ENCODE measurements at regions not wholly inside any gene's neighbourhood (a gene's known extent, or its start where the extent isn't known, plus 50 kb on each side); places are given as distances from the start of the nearest gene placed in this dataset.

DNA sequence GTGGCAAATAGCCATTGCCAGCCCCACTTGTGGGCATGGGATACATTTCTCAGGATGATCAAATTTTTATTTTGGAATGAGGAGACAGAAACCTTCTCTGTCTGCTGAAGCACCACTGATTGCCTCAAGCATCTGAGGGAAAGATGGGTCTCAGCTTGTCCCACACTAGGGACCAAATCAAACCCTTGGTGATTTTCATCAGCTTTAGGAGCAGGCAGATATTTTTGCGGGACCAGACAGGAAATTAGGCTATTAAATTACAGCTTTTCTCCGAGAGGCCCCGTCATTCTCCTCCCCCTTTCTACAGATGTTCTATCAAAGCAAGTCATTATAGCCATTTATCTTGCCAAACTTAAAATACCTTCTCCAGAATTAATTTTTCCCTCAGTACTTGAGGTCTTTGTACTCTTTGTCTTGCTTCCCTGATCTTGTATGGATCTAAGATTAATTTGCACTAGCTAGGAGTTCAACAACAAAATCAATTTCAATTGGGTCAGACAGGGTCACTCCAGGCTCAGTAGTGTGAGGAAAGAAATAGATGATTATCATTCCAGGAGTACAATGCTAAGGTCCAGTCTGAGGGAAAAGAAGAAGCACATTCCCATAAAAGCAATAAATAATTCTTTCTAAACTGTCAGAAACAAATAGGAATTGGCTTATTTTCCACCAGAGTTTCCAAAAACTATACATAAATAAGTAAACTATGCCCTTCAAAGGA is 818.1 kb upstream of the SOX11 start:
- Histone ChIP-seq H3K4me1 (ENCODE audit: insufficient read depth, low read length, poor library complexity, severe bottlenecking) (no peaks in the 10 kb centered on the region), H3K9me2 (replicated peaks; ENCODE audit: low read depth, low read length) (no peaks in the 10 kb centered on the region), H3K9ac (ENCODE audit: low read depth, low read length, poor library complexity, severe bottlenecking) (no peak overlapping the region), H3K9me3 (ENCODE audit: insufficient read depth, low read depth, low read length) (no peaks in the 10 kb centered on the region), H3K27me3 (ENCODE audit: insufficient read depth, low read length, poor library complexity, severe bottlenecking) (no peaks in the 10 kb centered on the region), H3K79me2 (ENCODE audit: insufficient read depth, low read length) (no peaks in the 10 kb centered on the region), H4K20me1 (ENCODE audit: insufficient read depth, low read length, poor library complexity, severe bottlenecking) (no peaks in the 10 kb centered on the region), H2AFZ (ENCODE audit: low read length) (no peak overlapping the region), H3K4me3 (ENCODE audit: low read length, poor library complexity, severe bottlenecking) (no peak overlapping the region), H3K4me2 (ENCODE audit: low read depth, low read length, poor library complexity, severe bottlenecking) (no peak overlapping the region), H3F3A (ENCODE audit: low read depth) (no peaks in the 10 kb centered on the region), H3K36me3 (ENCODE audit: insufficient read depth, low read length) (no peaks in the 10 kb centered on the region)
- TF ChIP-seq EZH2phosphoT487 (IDR thresholded peaks at IDR 0.05; ENCODE audit: borderline replicate concordance) = no peak
- TF ChIP-seq, protein P1, sequence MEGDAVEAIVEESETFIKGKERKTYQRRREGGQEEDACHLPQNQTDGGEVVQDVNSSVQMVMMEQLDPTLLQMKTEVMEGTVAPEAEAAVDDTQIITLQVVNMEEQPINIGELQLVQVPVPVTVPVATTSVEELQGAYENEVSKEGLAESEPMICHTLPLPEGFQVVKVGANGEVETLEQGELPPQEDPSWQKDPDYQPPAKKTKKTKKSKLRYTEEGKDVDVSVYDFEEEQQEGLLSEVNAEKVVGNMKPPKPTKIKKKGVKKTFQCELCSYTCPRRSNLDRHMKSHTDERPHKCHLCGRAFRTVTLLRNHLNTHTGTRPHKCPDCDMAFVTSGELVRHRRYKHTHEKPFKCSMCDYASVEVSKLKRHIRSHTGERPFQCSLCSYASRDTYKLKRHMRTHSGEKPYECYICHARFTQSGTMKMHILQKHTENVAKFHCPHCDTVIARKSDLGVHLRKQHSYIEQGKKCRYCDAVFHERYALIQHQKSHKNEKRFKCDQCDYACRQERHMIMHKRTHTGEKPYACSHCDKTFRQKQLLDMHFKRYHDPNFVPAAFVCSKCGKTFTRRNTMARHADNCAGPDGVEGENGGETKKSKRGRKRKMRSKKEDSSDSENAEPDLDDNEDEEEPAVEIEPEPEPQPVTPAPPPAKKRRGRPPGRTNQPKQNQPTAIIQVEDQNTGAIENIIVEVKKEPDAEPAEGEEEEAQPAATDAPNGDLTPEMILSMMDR (conservative IDR thresholded peaks at IDR 0.05; ENCODE audit: low read length) = no peak

DNA sequence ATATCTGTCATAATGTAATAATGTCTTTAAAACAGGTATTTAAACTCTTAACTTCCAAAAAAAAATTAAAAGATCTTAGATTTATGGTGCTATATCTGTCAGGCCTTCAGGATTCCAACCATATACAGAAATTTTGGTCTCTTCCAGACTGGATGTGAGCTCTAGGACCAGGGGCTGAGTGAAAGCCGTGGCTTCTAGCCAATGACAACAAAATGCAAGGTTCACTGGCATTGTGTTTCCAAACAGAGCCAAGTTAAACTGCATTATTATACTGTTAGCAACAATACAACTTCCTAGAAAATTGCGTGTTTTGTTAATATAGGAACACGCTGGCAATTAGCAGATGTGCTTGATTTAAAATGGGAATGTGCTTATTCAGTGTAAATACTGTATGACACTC is 809.8 kb upstream of the SOX11 start:
- Histone ChIP-seq H3K4me1 (ENCODE audit: insufficient read depth, low read length, poor library complexity, severe bottlenecking) (no peaks in the 10 kb centered on the region), H3K9ac (ENCODE audit: low read depth, low read length, poor library complexity, severe bottlenecking) (no peak overlapping the region), H3K4me2 (ENCODE audit: low read depth, low read length, poor library complexity, severe bottlenecking) (no peak overlapping the region), H4K20me1 (ENCODE audit: insufficient read depth, low read length, poor library complexity, severe bottlenecking) (no peaks in the 10 kb centered on the region), H3F3A (ENCODE audit: low read depth) (no peaks in the 10 kb centered on the region), H3K4me3 (ENCODE audit: low read length, poor library complexity, severe bottlenecking) (no peak overlapping the region), H3K27me3 (ENCODE audit: insufficient read depth, low read length, poor library complexity, severe bottlenecking) (no peaks in the 10 kb centered on the region), H3K36me3 (ENCODE audit: insufficient read depth, low read length) (no peaks in the 10 kb centered on the region), H2AFZ (ENCODE audit: low read length) (no peak overlapping the region), H3K9me2 (replicated peaks; ENCODE audit: low read depth, low read length) (no peaks in the 10 kb centered on the region), H3K79me2 (ENCODE audit: insufficient read depth, low read length) (no peaks in the 10 kb centered on the region), H3K9me3 (ENCODE audit: insufficient read depth, low read depth, low read length) (no peaks in the 10 kb centered on the region)
- TF ChIP-seq, protein P1 (conservative IDR thresholded peaks at IDR 0.05; ENCODE audit: low read length) = no peak
- TF ChIP-seq EZH2phosphoT487 (IDR thresholded peaks at IDR 0.05; ENCODE audit: borderline replicate concordance) = no peak

DNA sequence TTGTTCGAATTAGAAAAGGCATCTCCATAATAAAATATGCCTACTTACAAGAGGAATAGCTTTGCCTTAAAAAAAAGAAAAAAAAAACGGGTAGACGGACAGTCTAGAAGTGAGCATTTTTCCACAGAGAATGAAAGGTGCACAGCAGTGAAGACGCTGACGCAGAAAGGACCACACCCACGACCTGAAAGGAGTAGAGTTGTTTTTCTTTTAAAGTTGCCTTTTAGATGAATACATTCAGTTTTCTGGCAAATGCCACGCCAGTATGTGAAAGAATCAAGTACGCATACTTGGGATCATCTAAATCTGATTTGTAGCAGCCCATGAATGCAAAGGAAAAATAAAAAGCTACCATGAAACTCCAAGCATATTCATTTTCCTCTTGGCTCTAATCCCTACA is 809.2 kb upstream of the SOX11 start:
- Histone ChIP-seq H2AFZ (ENCODE audit: low read length) (no peak overlapping the region), H3K9me2 (replicated peaks; ENCODE audit: low read depth, low read length) (no peaks in the 10 kb centered on the region), H3K79me2 (ENCODE audit: insufficient read depth, low read length) (no peaks in the 10 kb centered on the region), H3K4me1 (ENCODE audit: insufficient read depth, low read length, poor library complexity, severe bottlenecking) (no peaks in the 10 kb centered on the region), H3K9me3 (ENCODE audit: insufficient read depth, low read depth, low read length) (no peaks in the 10 kb centered on the region), H3K4me3 (ENCODE audit: low read length, poor library complexity, severe bottlenecking) (no peak overlapping the region), H3K36me3 (ENCODE audit: insufficient read depth, low read length) (no peaks in the 10 kb centered on the region), H3F3A (ENCODE audit: low read depth) (no peaks in the 10 kb centered on the region), H3K4me2 (ENCODE audit: low read depth, low read length, poor library complexity, severe bottlenecking) (no peak overlapping the region), H3K27me3 (ENCODE audit: insufficient read depth, low read length, poor library complexity, severe bottlenecking) (no peaks in the 10 kb centered on the region), H3K9ac (ENCODE audit: low read depth, low read length, poor library complexity, severe bottlenecking) (no peak overlapping the region), H4K20me1 (ENCODE audit: insufficient read depth, low read length, poor library complexity, severe bottlenecking) (no peaks in the 10 kb centered on the region)
- no peak for TF ChIP-seq EZH2phosphoT487 (IDR thresholded peaks at IDR 0.05; ENCODE audit: borderline replicate concordance)
- TF ChIP-seq, protein P1 (conservative IDR thresholded peaks at IDR 0.05; ENCODE audit: low read length) = no peak
